ENCODE measurements at regions not wholly inside any gene's neighbourhood (a gene's known extent, or its start where the extent isn't known, plus 50 kb on each side); places are given as distances from the start of the nearest gene placed in this dataset.
"Not testable (repeated sequence)": the region's sequence is repeated elsewhere in the genome, so short reads cannot be mapped to it uniquely, and the experiment has no call there.

GRCh38 chr10:33773253-33773573, 438.7 kb upstream of the NRP1 start:
- Histone ChIP-seq H3K36me3 (no peaks in the 10 kb centered on the region), H3K9me3 (replicated peaks) (no peaks in the 10 kb centered on the region), H3K27ac (no peak overlapping the region), H3K4me1 (replicated peaks) (no peaks in the 10 kb centered on the region), H3K4me3 (no peak overlapping the region), H3K27me3 (replicated peaks) (no peaks in the 10 kb centered on the region)
- no peak for DNase-seq (ENCODE audit: low read depth in 1 of 2, low spot score in 2 of 2)

GRCh38 chr10:33772370-33773252, 438.1 kb upstream of the NRP1 start:
- Histone ChIP-seq H3K27ac (no peak overlapping the region), H3K27me3 (replicated peaks) (no peaks in the 10 kb centered on the region; the same call in 1 of the 2 replicates), H3K9me3 (replicated peaks) (no peaks in the 10 kb centered on the region), H3K36me3 (no peaks in the 10 kb centered on the region), H3K4me1 (replicated peaks) (no peaks in the 10 kb centered on the region), H3K4me3 (no peak overlapping the region)
- DNase-seq (ENCODE audit: low read depth in 1 of 2, low spot score in 2 of 2) = no peak

DNA sequence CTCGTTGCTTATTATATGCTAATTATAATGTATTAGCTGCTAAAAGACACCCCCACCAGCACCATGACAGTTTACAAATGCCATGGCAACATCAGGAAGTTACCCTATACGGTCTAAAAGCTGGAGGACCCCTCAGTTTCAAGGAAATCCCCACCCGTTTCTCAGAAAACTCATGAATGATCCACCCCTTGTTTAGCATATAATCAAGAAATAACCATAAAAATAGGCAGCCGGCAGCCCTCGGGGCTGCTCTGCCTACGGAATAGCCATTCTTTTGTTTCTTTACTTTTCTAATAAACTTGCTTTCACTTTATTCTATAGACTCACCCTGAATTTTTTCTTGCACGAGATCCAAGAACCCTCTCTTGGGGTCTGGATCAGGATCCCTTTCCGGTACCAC, 437.4 kb upstream of the NRP1 start:
- not testable (repeated sequence) for H3K27ac ChIP-seq; H3K27me3 ChIP-seq (replicated peaks); H3K4me3 ChIP-seq; H3K36me3 ChIP-seq; DNase-seq (ENCODE audit: low read depth in 1 of 2, low spot score in 2 of 2); H3K4me1 ChIP-seq (replicated peaks); H3K9me3 ChIP-seq (replicated peaks)

- no peaks in the 10 kb centered on the region; the same call in 1 of the 2 replicates for H3K27me3 ChIP-seq (replicated peaks)
- no peaks in the 10 kb centered on the region for H3K9me3 ChIP-seq (replicated peaks)
- H3K4me1 ChIP-seq (replicated peaks) = peaks cover 5% of the 10 kb centered on the region; the same call in 1 of the 2 replicates
- no peaks in the 10 kb centered on the region for H3K36me3 ChIP-seq
- DNase-seq (ENCODE audit: low read depth in 1 of 2, low spot score in 2 of 2) = peak in 1 of 2 experiments; percentile 86
- 0 out of 2 replicates have a peak overlapping the region, but pooled peaks have one; percentile 10 for H3K27ac ChIP-seq
- H3K4me3 ChIP-seq = no peak overlapping the region
Observed at GRCh38 chr10:33764694-33765185, 430.3 kb upstream of the NRP1 start.

DNA sequence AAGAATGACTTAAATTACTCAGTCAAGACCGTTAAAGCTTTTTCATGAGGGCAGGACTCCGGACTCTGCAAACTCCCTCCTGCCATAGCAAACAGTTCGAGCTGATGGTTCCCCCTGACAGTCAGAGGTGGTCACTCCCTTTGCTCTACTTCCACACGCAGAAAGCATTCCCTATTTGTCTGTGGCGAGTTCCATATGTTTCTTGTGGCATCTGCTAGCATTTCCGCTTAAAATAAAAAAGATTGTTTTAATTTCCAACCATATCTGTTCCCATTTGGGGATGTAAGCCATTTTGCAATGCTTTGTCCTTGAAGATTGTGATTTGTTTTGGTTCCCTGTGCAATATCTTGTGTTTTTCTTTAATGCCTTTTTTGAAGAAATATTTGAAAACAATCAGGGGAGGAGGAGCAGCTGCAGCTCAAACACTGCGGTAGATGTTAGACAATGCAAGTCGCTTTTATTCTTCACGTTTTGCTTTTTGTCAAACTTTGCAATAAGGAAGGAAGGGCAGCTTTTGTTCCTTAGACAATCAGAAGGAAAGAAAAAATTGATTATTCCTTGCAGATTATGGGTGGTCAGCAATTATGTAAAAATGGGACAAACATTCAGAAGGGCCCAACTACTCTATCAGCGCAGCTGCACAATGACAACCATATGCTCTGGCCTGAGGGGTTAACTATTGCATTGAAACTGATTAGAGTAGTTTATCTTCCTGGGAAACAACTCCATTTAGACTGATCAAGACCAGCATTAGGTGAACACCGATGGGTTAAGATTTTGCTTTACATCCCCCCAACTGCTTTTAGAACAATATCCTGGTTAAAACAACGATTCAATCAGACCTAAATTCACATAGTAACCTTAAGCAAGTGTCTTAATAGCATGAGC, 425.8 kb upstream of the NRP1 start:
- Histone ChIP-seq H3K9me3 (replicated peaks) (no peaks in the 10 kb centered on the region), H3K4me3 (no peak overlapping the region), H3K36me3 (no peaks in the 10 kb centered on the region), H3K27me3 (replicated peaks) (no peaks in the 10 kb centered on the region), H3K4me1 (replicated peaks) (peaks cover 5% of the 10 kb centered on the region; the same call in 1 of the 2 replicates), H3K27ac (no peak overlapping the region)
- no peak for DNase-seq (ENCODE audit: low read depth in 1 of 2, low spot score in 2 of 2)

GRCh38 chr10:33759191-33759590, 424.7 kb upstream of the NRP1 start:
- no peak for DNase-seq (ENCODE audit: low read depth in 1 of 2, low spot score in 2 of 2)
- H3K4me3 ChIP-seq = no peak overlapping the region
- H3K27me3 ChIP-seq (replicated peaks) = no peaks in the 10 kb centered on the region
- H3K36me3 ChIP-seq = no peaks in the 10 kb centered on the region
- H3K27ac ChIP-seq = no peak overlapping the region
- H3K4me1 ChIP-seq (replicated peaks) = no peaks in the 10 kb centered on the region
- H3K9me3 ChIP-seq (replicated peaks) = no peaks in the 10 kb centered on the region

DNA sequence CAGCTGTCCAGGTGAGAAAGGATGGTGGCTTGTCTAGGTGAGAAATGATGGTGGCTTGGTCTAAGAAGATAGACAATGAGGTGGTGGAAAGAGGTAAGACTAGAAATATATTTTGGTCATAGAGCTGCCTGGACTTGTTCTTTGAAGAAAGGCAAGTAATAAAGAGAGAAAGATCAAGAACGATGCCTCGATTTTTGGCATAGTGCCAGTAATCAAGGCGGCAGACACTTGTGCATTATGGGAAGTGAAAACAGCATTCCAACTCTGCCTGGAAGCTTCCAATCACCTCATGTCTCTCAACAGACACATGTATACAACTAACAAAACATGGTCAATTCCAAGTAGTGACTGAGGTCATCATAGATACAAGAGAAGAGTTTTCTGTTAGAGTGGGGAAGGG, 423.8 kb upstream of the NRP1 start:
- H3K4me1 ChIP-seq (replicated peaks) = no peaks in the 10 kb centered on the region
- no peak overlapping the region for H3K27ac ChIP-seq
- no peaks in the 10 kb centered on the region for H3K36me3 ChIP-seq
- DNase-seq (ENCODE audit: low read depth in 1 of 2, low spot score in 2 of 2) = no peak
- no peaks in the 10 kb centered on the region for H3K27me3 ChIP-seq (replicated peaks)
- no peaks in the 10 kb centered on the region for H3K9me3 ChIP-seq (replicated peaks)
- no peak overlapping the region for H3K4me3 ChIP-seq

DNA sequence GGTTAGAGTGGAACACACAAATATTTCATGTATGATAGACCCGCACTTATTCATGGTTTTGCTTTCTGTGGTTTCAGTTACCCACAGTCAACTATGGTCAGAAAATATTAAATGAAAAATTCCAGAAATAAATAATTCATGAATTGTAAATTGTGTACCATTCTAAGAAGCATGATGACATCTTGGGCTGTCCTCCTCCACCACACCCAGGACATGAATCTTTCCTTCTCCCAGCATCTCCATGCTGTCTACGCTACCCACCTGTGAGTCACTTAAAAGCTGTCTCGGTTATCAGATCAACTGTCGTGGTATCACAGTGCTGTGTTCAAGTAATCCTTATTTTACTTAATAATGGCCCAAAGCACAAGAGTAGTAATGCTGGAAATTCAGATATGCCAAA, 419.6 kb upstream of the NRP1 start:
- Histone ChIP-seq H3K27ac (no peak overlapping the region), H3K36me3 (no peaks in the 10 kb centered on the region), H3K9me3 (replicated peaks) (no peaks in the 10 kb centered on the region), H3K4me1 (replicated peaks) (no peaks in the 10 kb centered on the region), H3K4me3 (no peak overlapping the region), H3K27me3 (replicated peaks) (no peaks in the 10 kb centered on the region)
- no peak for DNase-seq (ENCODE audit: low read depth in 1 of 2, low spot score in 2 of 2)

GRCh38 chr10:33753389-33753788, 418.9 kb upstream of the NRP1 start:
- no peak for DNase-seq (ENCODE audit: low read depth in 1 of 2, low spot score in 2 of 2)
- Histone ChIP-seq H3K4me1 (replicated peaks) (no peaks in the 10 kb centered on the region), H3K27me3 (replicated peaks) (no peaks in the 10 kb centered on the region), H3K36me3 (no peaks in the 10 kb centered on the region), H3K4me3 (no peak overlapping the region), H3K9me3 (replicated peaks) (no peaks in the 10 kb centered on the region), H3K27ac (no peak overlapping the region)

DNA sequence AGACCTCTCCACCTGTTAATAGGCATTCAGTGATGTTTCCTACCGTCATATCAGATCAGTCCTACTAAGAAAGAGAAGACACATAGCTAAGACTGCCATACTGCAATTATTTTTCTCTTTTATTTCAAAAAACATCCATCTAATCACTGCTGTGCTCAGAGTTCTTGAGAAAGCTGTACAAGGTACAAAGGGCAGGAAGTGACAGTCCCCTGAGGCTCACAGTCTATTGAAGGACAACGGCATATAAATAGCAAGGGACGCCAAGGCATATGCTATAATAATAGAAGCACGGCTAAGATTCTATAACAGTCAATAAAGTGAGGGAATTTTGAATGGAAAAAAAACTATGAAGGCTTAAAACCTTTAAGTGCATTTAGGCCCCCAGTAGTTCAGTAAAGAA, 415.3 kb upstream of the NRP1 start:
- no peak overlapping the region for H3K4me3 ChIP-seq
- H3K27ac ChIP-seq = no peak overlapping the region

DNA sequence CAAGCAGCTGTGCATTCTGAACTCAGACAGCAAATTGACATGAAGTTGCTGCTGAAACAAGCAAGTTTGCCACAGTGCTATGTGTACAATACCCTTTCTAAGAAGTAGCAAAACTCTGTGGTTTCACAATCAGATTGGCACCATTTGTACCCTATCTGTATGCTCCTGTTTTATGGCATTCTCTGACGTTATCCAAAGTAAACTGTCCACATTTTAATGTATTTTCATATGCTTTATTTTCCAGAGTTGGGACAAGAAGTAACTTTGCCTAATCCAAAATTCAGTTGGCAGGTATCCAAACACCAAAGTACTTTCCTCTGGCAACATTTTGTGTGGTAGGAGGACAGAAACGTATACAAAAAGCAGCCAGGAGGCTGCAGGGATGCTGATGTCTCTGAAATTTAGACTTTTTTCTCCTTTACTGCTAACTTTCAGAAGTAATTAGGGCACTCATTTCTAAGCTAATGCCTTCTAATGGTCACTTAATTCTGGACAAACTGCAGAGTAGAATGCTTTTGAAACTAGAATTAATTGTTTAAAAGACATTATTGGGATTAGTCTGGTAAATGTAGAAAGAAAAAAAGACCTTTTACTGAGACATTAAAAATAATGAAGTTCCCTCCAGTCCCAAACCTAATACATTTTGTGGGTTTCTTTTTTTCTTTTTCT, 414.7 kb upstream of the NRP1 start:
- no peak for DNase-seq (ENCODE audit: low read depth in 1 of 2, low spot score in 2 of 2)
- Histone ChIP-seq H3K27me3 (replicated peaks) (no peaks in the 10 kb centered on the region), H3K27ac (no peak overlapping the region), H3K4me3 (no peak overlapping the region), H3K9me3 (replicated peaks) (no peaks in the 10 kb centered on the region), H3K4me1 (replicated peaks) (no peaks in the 10 kb centered on the region), H3K36me3 (no peaks in the 10 kb centered on the region)

More for the DNA sequence above, 415.3 kb upstream of the NRP1 start:
- H3K36me3 ChIP-seq = no peaks in the 10 kb centered on the region
- no peaks in the 10 kb centered on the region for H3K4me1 ChIP-seq (replicated peaks)
- H3K9me3 ChIP-seq (replicated peaks) = no peaks in the 10 kb centered on the region
- DNase-seq (ENCODE audit: low read depth in 1 of 2, low spot score in 2 of 2) = no peak
- no peaks in the 10 kb centered on the region for H3K27me3 ChIP-seq (replicated peaks)

DNA sequence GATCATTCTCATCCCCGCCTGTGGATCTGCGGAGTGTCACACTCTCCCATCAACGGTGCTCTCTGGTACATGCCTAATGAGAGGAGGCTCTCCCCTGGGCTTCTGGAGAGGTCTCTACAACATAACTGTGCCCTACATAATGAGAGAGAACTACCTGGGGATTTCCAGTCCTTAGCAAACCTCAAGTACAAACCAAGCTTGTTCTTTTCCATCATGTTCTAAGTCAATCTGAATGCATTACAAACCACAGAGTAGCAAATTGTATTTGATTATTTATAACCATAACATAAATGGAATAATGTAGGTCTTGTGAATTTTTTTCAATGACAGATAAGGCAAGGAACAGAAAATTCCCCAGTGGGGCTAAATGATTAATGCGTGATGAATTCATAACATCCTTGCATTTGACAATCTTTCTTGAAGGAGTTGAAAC, 412.4 kb upstream of the NRP1 start:
- Histone ChIP-seq H3K36me3 (no peaks in the 10 kb centered on the region), H3K4me3 (no peak overlapping the region), H3K27me3 (replicated peaks) (no peaks in the 10 kb centered on the region), H3K27ac (no peak overlapping the region), H3K9me3 (replicated peaks) (no peaks in the 10 kb centered on the region), H3K4me1 (replicated peaks) (no peaks in the 10 kb centered on the region)
- DNase-seq (ENCODE audit: low read depth in 1 of 2, low spot score in 2 of 2) = no peak

DNA sequence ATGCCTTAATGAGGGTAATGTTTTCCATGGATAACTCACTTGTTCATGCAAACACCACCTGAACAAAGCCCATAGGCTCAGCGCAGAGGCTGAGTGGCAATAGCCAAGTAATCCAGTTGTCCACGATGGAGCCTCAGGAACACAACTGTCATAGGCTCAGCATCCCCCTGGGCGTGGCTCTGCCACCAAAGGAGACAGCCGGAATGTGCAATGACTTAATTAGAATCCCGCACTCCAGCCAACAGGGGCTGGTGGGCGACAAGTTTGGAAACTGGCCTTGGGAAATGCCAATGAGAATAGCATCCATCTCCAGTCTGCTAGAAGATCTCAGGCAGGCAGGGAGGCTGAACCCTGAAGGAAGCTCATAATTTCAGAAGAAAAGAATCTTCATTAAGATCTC, 411.7 kb upstream of the NRP1 start:
- no peaks in the 10 kb centered on the region for H3K27me3 ChIP-seq (replicated peaks)
- H3K4me3 ChIP-seq = no peak overlapping the region

More for the DNA sequence above, 411.7 kb upstream of the NRP1 start:
- DNase-seq (ENCODE audit: low read depth in 1 of 2, low spot score in 2 of 2) = no peak
- Histone ChIP-seq H3K9me3 (replicated peaks) (no peaks in the 10 kb centered on the region), H3K4me1 (replicated peaks) (no peaks in the 10 kb centered on the region), H3K36me3 (no peaks in the 10 kb centered on the region), H3K27ac (no peak overlapping the region)

All from SJSA1 (cell line).